Osteocyte (in vitro differentiated cells): ENCODE measurements at regions not wholly inside any gene's neighbourhood (a gene's known extent, or its start where the extent isn't known, plus 50 kb on each side); places are given as distances from the start of the nearest gene placed in this dataset.

Experiments used
- DNase-seq: peaks from one replicate; pipeline ENCODE4 v3.0.0; 2021; ENCODE audit warnings: mixed read lengths; ENCODE audit not compliant: unreplicated experiment; ENCODE audit errors: extremely low spot score
- H3K27ac Mint-ChIP-seq: one replicate; pipeline ENCODE4 v1.8.0; 2021; ENCODE audit warnings: mild to moderate bottlenecking, mixed read lengths; ENCODE audit not compliant: unreplicated experiment
- H3K27me3 Mint-ChIP-seq: one replicate; pipeline ENCODE4 v1.8.0; 2021; ENCODE audit warnings: mixed read lengths; ENCODE audit not compliant: unreplicated experiment
- H3K36me3 Mint-ChIP-seq: one replicate; pipeline ENCODE4 v1.8.0; 2021; ENCODE audit warnings: mixed read lengths; ENCODE audit not compliant: unreplicated experiment
- H3K4me1 Mint-ChIP-seq: one replicate; pipeline ENCODE4 v1.8.0; 2021; ENCODE audit warnings: mixed read lengths; ENCODE audit not compliant: unreplicated experiment
- H3K4me3 Mint-ChIP-seq: one replicate; pipeline ENCODE4 v1.8.0; 2021; ENCODE audit warnings: mild to moderate bottlenecking, moderate library complexity, mixed read lengths; ENCODE audit not compliant: unreplicated experiment
- H3K9me3 Mint-ChIP-seq: one replicate; pipeline ENCODE4 v1.8.0; 2021; ENCODE audit warnings: mixed read lengths; ENCODE audit not compliant: unreplicated experiment
- TF ChIP-seq, protein P1 (sequence below): fragments of 200-600 bp; sonication (generic); IDR thresholded peaks from 2 replicates; pipeline ENCODE4 v1.5.0; 2021; ENCODE audit warnings: antibody characterized with exemption, mild to moderate bottlenecking, moderate library complexity

DNA sequence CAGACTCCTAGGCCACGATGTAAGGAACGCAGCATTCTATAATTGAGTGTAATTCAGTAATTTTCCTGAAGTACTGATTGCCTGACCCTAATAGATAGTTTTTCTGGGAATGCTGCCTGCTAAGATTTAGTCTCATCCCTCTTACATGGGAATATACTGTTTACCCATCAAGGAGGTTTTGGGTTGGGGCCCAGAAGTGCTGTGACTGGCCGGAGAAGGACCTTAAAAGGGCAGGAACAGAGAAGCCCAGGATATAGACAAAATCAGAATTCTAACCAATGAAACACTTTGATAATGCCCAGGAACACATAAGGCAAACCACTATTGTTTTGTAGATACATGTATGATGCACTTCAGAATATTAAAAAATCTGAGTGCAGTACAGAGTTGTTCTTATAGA is 111.6 kb downstream of the RGS2 start:
- no peak overlapping the region for H3K4me3 Mint-ChIP-seq
- no peaks in the 10 kb centered on the region for H3K9me3 Mint-ChIP-seq
- H3K27ac Mint-ChIP-seq: no peak overlapping the region
- TF ChIP-seq, protein P1, sequence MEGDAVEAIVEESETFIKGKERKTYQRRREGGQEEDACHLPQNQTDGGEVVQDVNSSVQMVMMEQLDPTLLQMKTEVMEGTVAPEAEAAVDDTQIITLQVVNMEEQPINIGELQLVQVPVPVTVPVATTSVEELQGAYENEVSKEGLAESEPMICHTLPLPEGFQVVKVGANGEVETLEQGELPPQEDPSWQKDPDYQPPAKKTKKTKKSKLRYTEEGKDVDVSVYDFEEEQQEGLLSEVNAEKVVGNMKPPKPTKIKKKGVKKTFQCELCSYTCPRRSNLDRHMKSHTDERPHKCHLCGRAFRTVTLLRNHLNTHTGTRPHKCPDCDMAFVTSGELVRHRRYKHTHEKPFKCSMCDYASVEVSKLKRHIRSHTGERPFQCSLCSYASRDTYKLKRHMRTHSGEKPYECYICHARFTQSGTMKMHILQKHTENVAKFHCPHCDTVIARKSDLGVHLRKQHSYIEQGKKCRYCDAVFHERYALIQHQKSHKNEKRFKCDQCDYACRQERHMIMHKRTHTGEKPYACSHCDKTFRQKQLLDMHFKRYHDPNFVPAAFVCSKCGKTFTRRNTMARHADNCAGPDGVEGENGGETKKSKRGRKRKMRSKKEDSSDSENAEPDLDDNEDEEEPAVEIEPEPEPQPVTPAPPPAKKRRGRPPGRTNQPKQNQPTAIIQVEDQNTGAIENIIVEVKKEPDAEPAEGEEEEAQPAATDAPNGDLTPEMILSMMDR: no peak
- peaks cover 2% of the 10 kb centered on the region for H3K36me3 Mint-ChIP-seq
- H3K27me3 Mint-ChIP-seq: no peaks in the 10 kb centered on the region
- no peaks in the 10 kb centered on the region for H3K4me1 Mint-ChIP-seq
- no peak for DNase-seq

DNA sequence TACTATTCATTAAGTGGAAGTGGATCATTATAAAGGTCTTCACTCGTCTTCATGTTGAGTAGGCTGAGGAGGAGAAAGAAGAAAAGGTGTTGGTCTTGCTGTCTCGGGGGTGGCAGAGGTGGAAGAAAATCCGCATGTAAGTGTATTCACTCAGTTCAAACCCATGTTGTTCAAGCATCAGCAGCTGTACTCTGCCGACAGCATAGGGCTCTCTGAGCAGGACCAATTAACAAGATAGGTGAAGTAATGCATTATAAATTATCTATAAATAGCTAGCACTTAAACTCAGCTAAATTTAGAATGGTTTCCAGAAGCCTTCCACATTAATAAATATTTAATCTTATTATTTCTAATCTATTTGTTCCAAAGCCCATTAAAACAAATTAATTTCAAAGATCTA is 116.8 kb downstream of the RGS2 start:
- peaks cover 4% of the 10 kb centered on the region for H3K27me3 Mint-ChIP-seq
- no peak for DNase-seq
- H3K9me3 Mint-ChIP-seq: no peaks in the 10 kb centered on the region
- H3K27ac Mint-ChIP-seq: no peak overlapping the region
- H3K36me3 Mint-ChIP-seq: no peaks in the 10 kb centered on the region
- no peaks in the 10 kb centered on the region for H3K4me1 Mint-ChIP-seq
- TF ChIP-seq, protein P1: no peak
- no peak overlapping the region for H3K4me3 Mint-ChIP-seq

DNA sequence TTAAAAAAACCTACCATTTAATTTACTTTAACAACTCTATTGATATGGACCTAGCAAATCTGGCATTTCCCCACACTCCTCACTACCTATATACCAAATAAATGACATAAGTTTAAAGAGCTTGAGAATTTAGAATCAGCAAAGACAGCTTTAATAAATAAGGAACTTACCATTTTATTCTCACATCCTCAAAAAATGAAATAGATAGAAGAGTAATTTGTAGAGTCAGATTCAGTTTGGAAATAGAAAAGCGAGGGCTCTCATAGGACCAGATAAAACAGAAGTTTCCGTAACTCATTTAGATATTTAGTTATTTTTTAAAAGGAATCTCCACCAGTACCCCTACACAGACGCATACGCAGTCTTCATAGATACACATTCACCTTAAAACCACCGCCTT is 117.9 kb downstream of the RGS2 start:
- DNase-seq: no peak
- H3K9me3 Mint-ChIP-seq: no peaks in the 10 kb centered on the region
- no peaks in the 10 kb centered on the region for H3K36me3 Mint-ChIP-seq
- no peak overlapping the region for H3K4me3 Mint-ChIP-seq
- H3K27me3 Mint-ChIP-seq: peaks cover 4% of the 10 kb centered on the region
- H3K4me1 Mint-ChIP-seq: no peaks in the 10 kb centered on the region
- TF ChIP-seq, protein P1: no peak
- no peak overlapping the region for H3K27ac Mint-ChIP-seq

DNA sequence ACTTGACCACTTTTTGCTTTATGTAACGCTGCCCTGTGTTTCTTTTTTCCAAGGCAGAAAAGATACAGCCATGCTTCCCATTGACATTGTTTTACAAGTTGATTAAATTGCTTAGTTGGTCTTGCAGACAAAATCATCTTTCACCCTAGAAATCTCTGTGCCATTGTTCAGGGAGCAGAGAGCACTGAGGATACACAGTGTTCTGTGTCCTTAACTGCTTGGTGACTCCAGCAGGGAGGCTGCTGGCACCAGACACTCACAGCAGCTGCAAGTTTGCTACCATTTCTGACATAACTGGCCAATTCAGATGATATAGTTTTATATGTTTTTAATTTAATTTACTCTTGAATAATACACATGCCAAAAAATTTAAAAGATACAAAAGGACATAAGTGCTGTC is 118.7 kb downstream of the RGS2 start:
- Mint-ChIP-seq H3K27me3 (peaks cover 4% of the 10 kb centered on the region), H3K4me3 (no peak overlapping the region), H3K9me3 (no peaks in the 10 kb centered on the region), H3K4me1 (no peaks in the 10 kb centered on the region), H3K36me3 (no peaks in the 10 kb centered on the region), H3K27ac (no peak overlapping the region)
- TF ChIP-seq, protein P1: no peak
- DNase-seq: no peak

DNA sequence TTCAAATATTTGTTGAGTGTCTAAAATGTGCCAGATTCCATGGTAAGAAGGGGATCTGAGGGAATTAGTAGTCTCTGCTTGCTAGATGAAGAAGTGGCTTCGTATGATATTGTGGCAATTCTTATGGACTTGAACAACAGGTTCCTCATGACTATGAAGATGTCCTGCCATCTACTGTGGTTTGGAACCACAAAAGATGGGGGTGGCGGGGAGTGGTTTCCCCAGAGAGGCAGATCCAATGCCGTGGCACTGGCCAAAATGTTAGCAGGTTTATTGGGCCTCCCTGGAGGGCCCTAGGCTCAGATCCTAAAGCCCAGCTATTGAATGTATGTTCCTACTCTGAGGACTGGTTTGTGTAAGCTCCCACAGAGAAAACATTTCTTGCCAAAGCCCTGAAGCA is 120.8 kb downstream of the RGS2 start:
- no peaks in the 10 kb centered on the region for H3K9me3 Mint-ChIP-seq

More for the DNA sequence above, 120.8 kb downstream of the RGS2 start:
- H3K27ac Mint-ChIP-seq: no peak overlapping the region
- H3K4me1 Mint-ChIP-seq: no peaks in the 10 kb centered on the region
- TF ChIP-seq, protein P1: no peak
- H3K4me3 Mint-ChIP-seq: no peak overlapping the region
- DNase-seq: no peak
- H3K27me3 Mint-ChIP-seq: peaks cover 4% of the 10 kb centered on the region
- H3K36me3 Mint-ChIP-seq: no peaks in the 10 kb centered on the region
